ENCODE measurements at regions not wholly inside any gene's neighbourhood (a gene's known extent, or its start where the extent isn't known, plus 50 kb on each side); places are given as distances from the start of the nearest gene placed in this dataset.

- no peak for TF ChIP-seq CTCF (IDR thresholded peaks at IDR 0.05; ENCODE audit: poor library complexity, severe bottlenecking)
- TF ChIP-seq RAD21 (conservative IDR thresholded peaks at IDR 0.05) = no peak
- no peak for TF ChIP-seq MXI1 (conservative IDR thresholded peaks at IDR 0.05; ENCODE audit: poor library complexity, severe bottlenecking)
- no peak for TF ChIP-seq EZH2 (IDR thresholded peaks at IDR 0.05; ENCODE audit: borderline replicate concordance, insufficient read depth, low read length, poor library complexity, severe bottlenecking)
- TF ChIP-seq REST (IDR thresholded peaks at IDR 0.05; ENCODE audit: borderline replicate concordance) = no peak
- TF ChIP-seq POLR2AphosphoS5 (IDR thresholded peaks at IDR 0.05) = no peak
- TF ChIP-seq TAF1 (IDR thresholded peaks at IDR 0.05; ENCODE audit: low read depth) = no peak
Observed at GRCh38 chr2:6067089-6067488, 374.9 kb downstream of the SOX11 start.

Data from neural cell (in vitro differentiated cells).